NB4 (cell line): ENCODE measurements at regions not wholly inside any gene's neighbourhood (a gene's known extent, or its start where the extent isn't known, plus 50 kb on each side); places are given as distances from the start of the nearest gene placed in this dataset.

Experiments
- DNase-seq: peaks from one replicate; pipeline ENCODE4 v3.0.0; 2010; ENCODE audit warnings: low read depth
- H3K4me3 ChIP-seq: one replicate; pipeline ENCODE4 v1.5.1; 2011; ENCODE audit warnings: mild to moderate bottlenecking, low read depth, low read length, moderate library complexity
- MAX ChIP-seq: IDR thresholded peaks from 2 replicates; pipeline ENCODE4 v1.6.1; 2011; ENCODE audit warnings: low read depth, low read length
- MYC ChIP-seq: IDR thresholded peaks from 2 replicates; pipeline ENCODE4 v1.6.1; 2011; ENCODE audit warnings: low read depth, low read length
- POLR2A ChIP-seq: IDR thresholded peaks from 2 replicates; pipeline ENCODE4 v1.6.1; 2011; ENCODE audit warnings: mild to moderate bottlenecking; ENCODE audit not compliant: insufficient read length; ENCODE audit errors: extremely low read depth
- TF ChIP-seq, protein P1 (sequence below): IDR thresholded peaks from one replicate; pipeline ENCODE4 v1.5.1; 2012; ENCODE audit warnings: low read depth, low read length

DNA sequence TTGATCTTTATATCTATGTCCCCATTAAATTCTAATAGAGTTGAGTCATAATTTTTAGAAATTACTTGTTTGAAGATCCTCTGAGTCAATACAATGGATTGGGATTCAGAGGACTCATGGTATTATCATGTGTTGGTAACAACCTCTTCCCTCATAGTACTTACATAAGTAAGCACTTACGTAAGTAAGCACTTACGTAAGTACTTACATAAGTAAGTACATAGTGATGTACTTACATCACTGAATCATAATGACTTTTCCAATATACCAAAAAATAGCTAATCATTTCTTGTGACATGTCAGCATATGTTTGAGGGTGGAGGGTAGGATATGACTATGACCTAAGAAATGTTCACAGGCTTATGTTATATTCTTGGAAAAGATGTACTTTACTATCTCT is 740.5 kb downstream of the SORCS1 start:
- no peak overlapping the region for H3K4me3 ChIP-seq
- no peak for DNase-seq
- TF ChIP-seq POLR2A, result no peak
- TF ChIP-seq, protein P1, sequence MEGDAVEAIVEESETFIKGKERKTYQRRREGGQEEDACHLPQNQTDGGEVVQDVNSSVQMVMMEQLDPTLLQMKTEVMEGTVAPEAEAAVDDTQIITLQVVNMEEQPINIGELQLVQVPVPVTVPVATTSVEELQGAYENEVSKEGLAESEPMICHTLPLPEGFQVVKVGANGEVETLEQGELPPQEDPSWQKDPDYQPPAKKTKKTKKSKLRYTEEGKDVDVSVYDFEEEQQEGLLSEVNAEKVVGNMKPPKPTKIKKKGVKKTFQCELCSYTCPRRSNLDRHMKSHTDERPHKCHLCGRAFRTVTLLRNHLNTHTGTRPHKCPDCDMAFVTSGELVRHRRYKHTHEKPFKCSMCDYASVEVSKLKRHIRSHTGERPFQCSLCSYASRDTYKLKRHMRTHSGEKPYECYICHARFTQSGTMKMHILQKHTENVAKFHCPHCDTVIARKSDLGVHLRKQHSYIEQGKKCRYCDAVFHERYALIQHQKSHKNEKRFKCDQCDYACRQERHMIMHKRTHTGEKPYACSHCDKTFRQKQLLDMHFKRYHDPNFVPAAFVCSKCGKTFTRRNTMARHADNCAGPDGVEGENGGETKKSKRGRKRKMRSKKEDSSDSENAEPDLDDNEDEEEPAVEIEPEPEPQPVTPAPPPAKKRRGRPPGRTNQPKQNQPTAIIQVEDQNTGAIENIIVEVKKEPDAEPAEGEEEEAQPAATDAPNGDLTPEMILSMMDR, result no peak
- no peak for TF ChIP-seq MYC
- no peak for TF ChIP-seq MAX

GRCh38 chr10:106410331-106410730 is 754.2 kb downstream of the SORCS1 start:
- DNase-seq, result no peak
- TF ChIP-seq MAX (no peak), POLR2A (no peak), MYC (no peak)
- TF ChIP-seq, protein P1, result no peak
- H3K4me3 ChIP-seq, result no peak overlapping the region

- no peak overlapping the region for H3K4me3 ChIP-seq
- no peak for TF ChIP-seq MYC
- no peak for TF ChIP-seq POLR2A
- TF ChIP-seq, protein P1, result no peak
- TF ChIP-seq MAX, result no peak
- no peak for DNase-seq
Observed at GRCh38 chr10:106405141-106405540, 759.4 kb downstream of the SORCS1 start.

DNA sequence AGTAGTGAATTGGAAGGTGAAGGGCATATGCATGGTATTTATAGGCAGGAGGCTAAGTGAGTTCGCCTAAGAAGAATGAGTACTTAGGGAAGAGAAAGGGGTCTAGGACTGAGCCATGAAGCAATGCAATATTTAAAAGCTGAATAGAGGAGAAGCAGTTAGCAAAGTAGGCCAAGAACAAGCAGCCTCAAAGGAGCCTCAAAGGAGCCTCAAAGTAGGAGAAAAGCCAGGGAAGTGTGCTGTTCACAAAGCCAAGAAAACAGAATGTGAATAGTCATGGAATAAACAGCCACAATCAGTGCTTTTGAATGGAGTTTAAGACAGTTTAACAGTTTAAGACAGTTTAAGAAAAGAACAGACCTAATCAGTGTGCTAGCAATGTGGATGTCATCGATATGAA is 762.0 kb downstream of the SORCS1 start:
- DNase-seq, result no peak
- no peak overlapping the region for H3K4me3 ChIP-seq
- no peak for TF ChIP-seq MAX
- no peak for TF ChIP-seq MYC
- no peak for TF ChIP-seq POLR2A
- TF ChIP-seq, protein P1, result no peak

GRCh38 chr10:106401967-106402366 is 762.5 kb downstream of the SORCS1 start:
- no peak for DNase-seq
- H3K4me3 ChIP-seq, result no peak overlapping the region
- TF ChIP-seq POLR2A (no peak), MYC (no peak), MAX (no peak)
- TF ChIP-seq, protein P1, result no peak

DNA sequence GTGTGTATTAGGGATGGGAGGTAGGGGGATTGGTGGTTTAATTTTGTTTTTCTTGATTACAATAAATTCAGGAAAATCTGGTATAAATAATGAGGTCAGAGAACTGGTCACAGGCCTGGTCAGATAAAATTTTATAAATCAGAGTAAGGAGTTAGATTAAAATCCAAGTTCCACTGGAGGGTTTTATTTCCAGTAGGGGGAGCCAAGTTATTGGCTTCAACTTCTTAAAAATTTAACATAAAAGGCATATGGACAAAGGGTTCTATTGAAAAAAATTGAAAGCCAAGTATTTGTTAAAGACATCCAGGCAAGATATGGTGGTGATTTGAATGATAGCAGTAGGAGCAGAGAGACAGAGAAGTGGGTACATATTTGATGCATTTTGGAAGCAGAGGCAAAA is 763.3 kb downstream of the SORCS1 start:
- DNase-seq, result no peak
- TF ChIP-seq MYC (no peak), POLR2A (no peak)
- TF ChIP-seq, protein P1, result no peak
- H3K4me3 ChIP-seq, result no peak overlapping the region
